HG02798 (cell line): ENCODE measurements at regions not wholly inside any gene's neighbourhood (a gene's known extent, or its start where the extent isn't known, plus 50 kb on each side); places are given as distances from the start of the nearest gene placed in this dataset.

Experiments
- ATAC-seq: cut with Tn5 transposase; IDR thresholded peaks from one replicate; pipeline ENCODE4 v1.9.1; 2021; ENCODE audit warnings: mild to moderate bottlenecking; ENCODE audit not compliant: unreplicated experiment, poor library complexity

DNA sequence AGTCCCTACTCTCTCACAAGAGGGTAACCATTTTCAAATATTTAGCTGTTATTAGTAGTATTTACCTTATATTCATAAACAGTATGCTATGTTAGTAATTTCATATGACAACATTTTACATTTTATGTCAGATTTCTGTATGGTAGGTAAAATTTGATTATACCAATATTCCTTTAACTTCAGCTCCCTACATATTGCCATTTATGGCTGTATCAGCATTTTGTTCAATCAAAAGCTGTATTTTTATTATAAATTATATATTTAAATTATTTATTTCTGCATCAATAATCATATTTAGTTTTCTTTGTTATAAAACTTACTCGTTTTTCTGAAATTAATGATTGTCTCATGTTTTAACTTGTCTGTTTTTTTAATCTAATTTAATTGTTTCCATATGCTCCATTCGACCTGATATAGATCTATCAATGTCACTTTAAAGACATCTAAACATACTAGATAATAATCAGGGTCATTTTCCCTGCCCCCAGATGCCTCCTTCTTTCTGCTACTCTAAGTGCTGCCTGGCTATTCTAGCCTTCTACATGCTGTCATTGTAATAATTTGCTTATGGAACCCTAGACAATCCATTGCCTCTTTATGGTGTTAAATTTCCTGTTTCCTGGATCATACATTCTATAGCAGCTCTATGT lies 1976.7 kb upstream of the ADGRL3 start:
- no peak for ATAC-seq

DNA sequence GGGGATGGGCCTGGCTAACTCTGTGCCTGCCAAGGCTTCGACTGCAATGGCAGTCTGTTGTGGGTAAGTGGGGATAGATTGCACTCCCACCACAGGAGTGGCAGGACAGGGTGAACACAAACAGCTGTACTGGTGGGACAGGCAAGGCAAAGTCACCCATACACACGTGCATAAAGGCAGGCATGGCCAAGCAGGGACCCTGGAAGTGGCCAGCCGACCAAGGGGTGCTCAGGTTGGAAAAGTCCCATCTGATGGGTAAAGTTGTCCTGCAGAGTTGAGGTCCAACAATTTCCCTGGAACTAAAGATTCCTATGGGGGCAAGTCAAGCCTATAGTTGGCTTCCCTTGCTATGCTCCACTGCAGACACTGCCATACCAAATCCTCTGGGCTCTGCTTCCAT lies 1961.9 kb upstream of the ADGRL3 start:
- ATAC-seq, result no peak

DNA sequence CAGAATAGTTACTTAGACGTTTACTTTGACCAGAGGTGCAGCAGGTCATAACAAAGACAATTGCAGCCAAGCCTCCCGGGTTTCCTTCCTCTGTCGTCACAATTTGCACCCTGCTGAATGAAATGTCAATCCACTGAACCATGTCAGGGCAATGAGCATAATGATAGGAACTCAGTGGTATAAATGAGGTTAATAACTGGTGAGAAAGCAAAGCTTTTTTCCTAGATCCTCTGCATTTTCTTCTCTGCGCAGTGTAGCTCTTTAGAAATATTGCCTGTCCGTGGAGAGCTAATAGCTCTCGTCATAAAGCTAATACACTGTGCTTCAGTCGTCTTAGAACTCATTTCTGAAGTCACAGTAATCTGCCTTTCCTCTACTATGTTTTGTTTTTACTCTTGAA lies 1960.1 kb upstream of the ADGRL3 start:
- no peak for ATAC-seq

DNA sequence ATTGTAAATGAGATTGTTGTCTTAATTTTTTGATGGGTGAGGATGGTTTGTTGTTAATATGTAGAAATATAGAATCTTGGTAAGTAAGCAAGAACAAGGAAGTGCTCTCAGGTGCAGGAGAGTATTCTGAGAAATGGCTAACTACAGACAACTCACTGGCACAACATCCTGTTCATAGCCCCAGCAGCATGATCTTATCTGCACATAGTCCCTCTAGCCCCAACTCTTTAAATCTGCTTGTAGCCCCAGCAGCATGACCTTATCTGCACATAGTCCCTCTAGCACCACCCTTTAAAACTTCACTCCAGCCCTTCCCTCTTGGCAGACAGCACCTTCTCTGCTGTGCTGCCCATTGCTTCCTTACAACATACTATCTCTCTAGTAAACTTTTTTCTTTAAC lies 1957.1 kb upstream of the ADGRL3 start:
- ATAC-seq, result no peak

DNA sequence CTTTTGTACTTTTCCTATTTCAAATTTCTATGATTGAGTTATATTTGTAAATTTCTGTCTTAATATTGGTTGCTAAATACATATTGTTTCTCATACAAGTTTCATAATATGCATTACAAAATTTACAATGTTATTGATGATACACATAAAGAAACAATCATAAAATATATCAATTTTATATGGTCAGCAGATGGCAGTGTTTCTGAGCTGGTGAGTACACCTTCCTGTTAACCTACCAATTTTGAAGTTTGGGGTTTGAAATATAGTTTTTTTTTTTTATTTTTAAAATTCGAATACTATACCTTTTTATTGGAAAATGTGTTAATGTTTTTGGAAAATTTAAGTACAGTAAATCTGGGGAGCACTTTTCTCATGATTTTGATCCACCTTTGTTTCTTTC lies 1953.1 kb upstream of the ADGRL3 start:
- ATAC-seq, result no peak

DNA sequence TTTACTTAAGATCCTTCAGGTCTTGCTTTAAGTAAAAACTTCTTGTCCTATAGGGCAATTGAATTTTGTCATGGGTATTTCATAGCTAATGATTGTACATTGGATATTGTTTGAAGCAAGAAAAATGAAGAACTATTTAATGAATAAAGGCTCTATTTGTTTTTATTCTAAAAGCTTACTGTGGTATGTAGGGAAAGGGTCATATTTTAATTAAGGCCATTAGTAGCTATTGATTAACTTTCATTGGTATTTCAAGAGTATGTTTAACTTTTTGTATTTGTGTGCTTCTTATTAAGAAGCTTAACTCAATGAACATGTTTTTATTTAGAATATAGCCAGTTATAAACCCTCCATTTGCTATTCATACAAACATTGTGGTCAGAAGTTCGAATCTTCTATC lies 1951.8 kb upstream of the ADGRL3 start:
- no peak for ATAC-seq

DNA sequence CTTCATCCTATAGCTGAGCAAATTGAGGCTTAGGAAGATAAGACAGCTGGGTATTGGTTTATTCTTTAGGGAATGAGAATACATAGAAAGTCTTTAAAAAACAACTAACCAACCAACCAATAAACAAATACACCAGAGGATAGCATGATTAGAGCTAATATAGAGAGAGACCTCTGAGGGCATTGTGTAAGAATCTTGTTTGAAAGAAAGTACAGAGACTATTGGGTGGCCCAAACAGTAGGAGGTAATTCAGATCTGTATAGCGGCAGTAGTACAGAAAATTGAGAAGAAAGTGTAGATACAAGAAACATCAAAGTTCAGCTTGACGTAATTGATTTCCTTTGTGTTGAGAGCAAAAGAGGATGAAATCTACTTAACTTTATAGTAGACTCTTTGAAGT lies 1951.0 kb upstream of the ADGRL3 start:
- no peak for ATAC-seq

DNA sequence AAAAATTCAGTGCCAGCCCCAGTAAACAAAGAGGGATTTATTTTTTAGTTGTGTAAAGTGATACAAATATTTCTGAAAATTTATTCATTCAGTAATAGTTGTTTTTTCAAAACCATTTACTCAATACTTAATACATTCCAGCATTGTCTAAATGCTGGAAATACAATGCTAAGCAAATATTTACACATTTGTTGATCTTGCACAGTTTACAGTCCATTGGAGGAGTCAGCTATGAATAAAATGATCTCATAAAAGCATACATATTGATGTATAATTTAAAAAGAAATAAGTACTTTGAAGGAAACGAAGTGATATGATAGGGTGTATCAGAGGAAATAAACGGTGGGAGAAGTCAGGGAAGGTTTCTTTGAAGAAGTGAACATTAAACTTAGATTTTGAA lies 1942.1 kb upstream of the ADGRL3 start:
- ATAC-seq, result no peak

DNA sequence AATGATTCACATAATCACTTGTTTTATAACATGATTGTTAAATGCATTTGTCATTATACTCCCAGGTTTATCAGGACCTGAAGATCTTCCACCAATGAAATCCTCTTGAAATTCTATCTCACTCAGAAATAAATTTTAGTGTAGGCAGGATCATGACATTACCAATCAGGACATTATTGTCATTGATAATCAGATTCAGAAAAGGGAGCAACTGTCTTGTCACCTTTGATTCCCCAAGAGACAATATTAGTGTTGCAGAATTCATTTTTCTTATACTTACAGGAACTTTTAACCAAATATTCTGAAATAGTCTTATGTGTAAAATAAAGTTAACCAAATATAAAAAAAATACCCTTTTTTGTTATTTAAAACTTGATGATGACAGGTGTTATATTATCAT lies 1892.5 kb upstream of the ADGRL3 start:
- ATAC-seq, result no peak

DNA sequence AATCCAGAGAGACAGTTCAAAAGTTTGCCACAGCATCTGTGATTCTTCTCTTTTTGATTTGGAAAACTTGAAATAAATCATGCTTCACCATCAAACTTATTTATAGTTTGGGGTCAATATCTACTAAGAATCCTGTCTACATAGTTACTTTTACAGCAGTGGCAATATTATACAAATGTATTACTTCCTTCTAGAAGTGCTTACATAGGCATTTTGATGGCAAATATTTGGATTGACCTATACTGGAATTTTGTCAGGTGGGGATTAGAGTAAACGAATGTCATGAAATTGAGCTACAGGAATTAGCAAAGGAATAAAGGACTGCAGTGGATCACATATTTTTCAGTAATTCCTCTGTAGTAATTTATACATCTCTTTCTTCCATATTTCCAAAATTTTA lies 1885.5 kb upstream of the ADGRL3 start:
- ATAC-seq, result no peak

DNA sequence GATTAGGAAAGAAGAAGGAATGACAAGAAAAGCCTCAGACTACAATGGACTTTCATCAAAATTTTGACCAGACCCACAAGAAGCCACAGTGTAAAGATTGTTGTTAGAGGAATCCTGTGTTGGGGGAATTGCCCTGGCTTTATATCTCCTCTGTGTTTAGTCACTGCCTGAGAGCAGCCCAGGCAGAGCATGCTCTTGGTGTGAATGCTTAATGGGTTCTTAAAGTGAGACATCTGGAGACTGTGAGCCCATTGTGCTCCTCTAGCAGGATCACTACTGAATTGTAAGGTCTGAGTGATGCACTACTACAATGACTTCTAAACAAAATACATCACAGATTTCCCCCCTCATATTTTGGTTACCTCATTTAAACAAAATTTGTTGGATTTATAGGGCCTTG lies 1860.5 kb upstream of the ADGRL3 start:
- no peak for ATAC-seq

DNA sequence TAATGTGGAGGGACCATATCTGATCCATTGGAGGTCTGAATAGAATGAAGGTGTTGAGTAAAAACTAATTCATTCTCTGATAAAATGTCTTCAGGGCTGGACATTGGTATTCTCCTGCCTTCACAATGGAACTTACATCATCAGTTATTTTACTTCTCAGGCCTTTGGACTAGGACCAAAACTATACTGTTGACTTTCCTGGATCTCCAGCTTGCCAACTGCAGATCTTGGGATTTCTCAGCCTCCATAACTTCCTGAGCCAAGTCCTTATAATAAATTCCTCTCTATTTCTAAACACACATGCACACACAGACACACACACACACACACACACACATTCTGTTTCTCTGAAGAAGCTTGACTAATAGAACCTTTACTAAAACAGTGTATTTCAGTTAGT lies 1858.6 kb upstream of the ADGRL3 start:
- no peak for ATAC-seq

DNA sequence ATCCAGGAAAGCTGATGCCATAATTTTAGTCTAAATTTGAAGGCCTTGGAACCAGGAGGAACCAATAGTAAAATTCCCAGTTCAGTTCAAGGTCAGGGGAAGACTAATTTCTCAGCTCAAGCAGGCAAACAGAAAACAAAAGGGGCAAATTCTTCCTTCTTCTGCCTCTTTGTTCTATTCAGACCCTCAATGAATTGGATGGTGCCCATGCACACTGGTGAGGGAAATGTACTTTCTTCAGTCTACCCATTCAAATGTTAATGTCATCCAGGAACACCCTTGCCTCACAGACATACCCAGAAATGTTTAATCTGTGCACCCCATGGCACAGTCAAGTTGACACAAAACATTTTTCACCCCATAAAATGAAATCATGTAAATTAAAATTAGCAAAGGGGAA lies 1851.2 kb upstream of the ADGRL3 start:
- ATAC-seq, result no peak

DNA sequence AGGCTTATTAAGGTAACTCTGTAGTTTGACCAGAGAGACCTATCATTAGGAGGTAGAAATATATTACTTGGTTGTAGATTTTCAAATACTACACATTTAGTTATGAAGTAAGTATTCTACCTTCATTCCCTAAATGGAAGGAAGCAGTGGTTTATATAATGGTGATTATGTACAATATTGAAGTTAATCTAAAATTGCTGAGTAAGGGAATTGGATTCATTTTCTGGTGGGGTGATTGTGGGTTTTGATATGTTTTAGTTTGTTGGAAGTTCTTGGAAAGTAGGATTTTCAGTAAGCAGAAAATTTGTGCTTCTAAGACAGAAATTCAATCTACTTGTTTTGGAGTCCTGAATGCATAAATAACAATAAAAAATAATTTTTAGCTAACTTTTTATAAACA lies 1830.9 kb upstream of the ADGRL3 start:
- ATAC-seq, result no peak

DNA sequence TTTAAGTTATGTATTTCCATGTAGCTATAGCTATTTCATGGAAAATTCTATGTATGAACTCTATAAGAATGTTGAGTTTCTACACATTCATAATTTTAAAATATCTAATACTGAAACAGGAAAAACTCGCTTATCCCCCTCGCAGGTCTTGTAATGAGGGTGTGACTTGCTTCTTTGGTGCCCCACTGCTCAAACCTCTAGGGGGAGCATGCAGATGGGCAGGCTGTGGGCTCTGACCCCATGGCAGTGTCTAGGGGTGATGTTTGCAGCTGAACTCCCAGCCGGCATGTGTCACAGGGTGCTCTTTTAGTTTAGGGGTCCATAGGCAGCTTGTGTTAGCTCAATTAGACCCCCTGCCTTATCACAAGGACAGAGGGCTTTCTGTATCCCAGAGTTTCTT lies 1825.7 kb upstream of the ADGRL3 start:
- no peak for ATAC-seq

DNA sequence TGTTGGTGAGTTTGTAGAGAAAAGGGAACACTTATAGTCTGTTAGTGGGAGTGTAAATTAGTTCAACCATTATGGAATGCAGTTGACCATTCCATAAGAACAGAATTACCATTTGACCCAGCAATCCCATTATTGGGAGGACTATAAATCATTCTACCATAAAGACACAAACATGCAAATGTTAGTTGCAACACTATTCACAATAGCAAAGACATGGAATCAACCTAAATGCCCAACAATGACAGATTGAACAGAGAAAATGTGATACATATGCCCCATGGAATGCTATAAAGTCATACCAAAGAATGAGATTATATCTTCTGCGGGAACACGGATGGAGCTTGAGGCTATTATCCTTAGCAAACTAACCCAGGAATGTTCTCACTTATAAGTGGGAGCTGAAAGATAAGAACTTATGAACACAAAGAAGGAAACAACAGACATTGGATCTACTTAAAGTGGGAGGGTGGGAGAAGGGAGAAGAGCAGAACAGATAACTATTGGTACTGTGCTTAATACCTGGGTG lies 1819.2 kb upstream of the ADGRL3 start:
- ATAC-seq, result no peak

DNA sequence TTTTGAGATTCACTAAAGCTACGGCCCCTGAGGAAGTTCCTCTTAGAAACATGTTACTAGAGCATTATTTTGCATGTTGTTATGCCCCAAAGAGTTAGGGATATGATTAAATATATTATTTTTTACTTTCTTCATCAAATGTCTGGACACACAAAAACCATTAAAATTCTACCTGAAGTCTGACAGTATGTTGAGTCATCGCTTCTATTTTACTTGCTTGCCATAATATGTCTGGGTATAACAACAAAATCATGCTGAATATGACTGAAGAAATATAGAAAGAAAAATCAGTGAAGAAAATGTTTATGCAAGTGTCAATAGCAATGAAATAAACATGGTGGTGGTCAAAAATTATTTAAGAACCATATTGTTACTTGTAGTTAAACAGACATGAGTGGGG lies 1818.5 kb upstream of the ADGRL3 start:
- no peak for ATAC-seq

DNA sequence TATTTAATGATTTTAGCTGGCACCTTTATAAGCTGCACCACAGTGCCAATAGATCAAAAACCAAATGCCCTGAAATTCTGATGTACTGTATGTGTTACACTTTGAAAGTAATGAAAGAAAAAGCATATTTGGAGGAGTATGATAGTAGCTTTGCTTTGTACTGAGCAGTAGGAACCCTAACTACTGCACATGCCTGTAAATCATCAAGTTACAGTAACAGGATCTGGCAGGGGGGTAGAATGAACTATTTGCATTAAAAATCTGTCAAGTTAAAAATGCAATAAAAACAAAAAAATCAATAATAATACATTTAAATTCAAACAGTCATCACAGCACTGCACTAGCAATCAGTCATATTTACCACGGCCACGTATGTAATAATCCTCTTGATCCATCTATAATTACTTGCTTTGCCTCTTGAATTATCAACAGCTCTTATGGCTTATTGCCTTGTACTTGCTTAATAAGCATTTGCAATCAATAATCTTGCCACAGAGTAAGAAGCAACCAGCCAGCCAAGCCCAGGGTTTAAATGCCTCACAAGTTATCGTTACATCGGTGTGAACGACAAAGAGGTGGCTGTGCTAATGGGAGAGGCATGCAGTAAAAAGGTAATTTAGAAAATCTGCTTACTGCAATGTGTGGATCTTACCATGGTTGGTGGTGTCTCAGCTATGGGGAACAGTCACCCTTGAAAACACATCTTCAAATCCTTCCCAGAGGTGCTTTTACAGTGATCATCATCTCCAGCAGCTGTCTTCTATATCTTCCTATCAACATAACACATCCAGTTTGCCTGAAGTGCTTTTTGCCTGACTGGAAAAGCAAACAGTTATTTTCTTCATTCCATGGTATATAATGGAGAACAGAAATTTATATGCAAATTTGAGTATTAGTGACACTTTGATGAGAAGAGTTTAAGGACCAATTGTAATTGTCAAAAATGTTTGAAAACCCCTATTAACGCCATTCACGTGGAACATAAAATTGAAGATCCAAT lies 1812.1 kb upstream of the ADGRL3 start:
- ATAC-seq, result no peak

DNA sequence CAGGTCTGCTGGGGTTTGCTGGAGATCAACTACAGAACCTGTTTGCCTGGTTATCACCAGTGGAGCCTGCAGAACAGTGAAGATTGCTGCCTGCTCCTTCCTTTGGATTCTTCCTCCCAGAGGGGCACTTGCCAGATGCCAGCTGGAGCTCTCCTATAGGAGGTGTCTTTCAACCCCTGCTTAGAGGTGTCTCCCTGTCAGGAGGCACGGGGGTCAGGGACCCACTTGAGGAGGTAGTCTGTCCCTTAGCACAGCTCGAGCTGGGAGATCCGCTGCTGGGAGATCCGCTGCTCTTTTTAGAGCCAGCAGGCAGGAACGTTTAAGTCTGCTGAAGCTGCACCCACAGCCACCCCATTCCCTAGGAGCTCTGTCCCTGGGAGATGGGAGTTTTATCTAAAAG lies 1806.3 kb upstream of the ADGRL3 start:
- ATAC-seq, result no peak

DNA sequence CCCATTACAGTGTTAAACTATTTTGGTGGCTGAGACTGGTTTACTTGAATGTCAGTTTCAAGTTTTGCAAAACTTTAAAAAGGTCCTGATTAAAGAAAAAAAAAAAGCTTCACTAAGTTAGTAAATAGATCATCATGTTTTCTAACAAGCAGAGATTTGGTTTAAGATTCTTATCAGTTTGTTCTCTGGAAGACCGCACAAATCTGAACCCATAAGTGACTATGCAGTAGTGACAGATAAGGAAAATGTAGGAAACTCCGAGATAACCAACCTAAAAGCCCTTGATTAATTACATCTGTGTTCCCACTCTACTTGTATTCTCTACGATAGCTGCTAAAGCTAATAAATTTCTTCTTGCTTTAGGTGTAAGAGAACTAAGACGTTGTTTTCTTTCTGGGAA lies 1799.8 kb upstream of the ADGRL3 start:
- no peak for ATAC-seq

DNA sequence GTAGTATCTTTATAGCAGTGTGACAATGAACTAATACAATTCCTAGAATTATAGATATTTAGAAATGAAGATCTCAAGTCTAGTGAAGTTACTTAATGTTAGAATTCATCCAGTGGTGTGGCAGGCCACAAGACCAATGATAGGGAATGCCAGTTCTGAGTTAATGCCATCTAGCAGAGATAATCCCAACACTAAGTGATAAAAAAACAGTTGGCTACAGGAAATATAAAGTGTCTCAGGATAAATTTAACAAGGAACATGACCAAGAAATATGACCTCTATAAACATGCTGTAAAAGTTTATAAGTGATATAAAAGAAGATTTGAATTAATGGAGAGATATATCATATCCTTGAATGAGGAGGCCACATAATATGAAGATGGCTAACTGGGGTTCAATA lies 1790.5 kb upstream of the ADGRL3 start:
- ATAC-seq, result no peak

DNA sequence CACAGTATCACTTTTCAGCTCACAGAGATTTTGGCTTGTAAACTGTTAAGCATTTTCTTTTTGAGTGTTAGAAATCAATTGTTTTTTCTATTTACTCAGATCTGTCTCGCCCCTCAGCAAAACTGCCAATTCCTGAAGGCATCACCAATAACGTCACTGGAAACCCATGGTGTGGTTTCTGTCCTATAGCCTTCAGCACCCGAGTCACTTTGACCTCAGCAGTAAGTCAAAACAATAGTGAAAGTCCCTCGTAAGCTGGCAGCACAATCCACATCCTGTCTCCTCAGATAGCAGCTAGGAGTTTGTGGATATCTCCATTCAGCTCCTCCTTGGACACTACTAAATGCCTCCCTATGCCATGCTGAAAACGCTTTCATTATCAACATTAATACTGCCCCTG lies 1787.4 kb upstream of the ADGRL3 start:
- no peak for ATAC-seq
